Thoracic aorta (tissue), 2 donors: ENCODE measurements at regions not wholly inside any gene's neighbourhood (a gene's known extent, or its start where the extent isn't known, plus 50 kb on each side); places are given as distances from the start of the nearest gene placed in this dataset.

Experiments
- ATAC-seq: fragments of 150-250 bp; one replicate; pipeline ENCODE4 v1.8.0; 2017; ENCODE audit warnings: low read depth; ENCODE audit not compliant: insufficient number of reproducible peaks, low FRiP score
- DNase-seq: peaks from one replicate; pipeline ENCODE4 v3.0.0-alpha.2; 2020; ENCODE audit warnings: low spot score
- H3K27ac ChIP-seq, 2 donors: fragments of 200-600 bp; sonication (generic); 1 replicate in 1 of 2; 2 replicates in 1 of 2; pipeline ENCODE4 v1.5.1; 2016; ENCODE audit warnings: mild to moderate bottlenecking in 2 of 2, moderate library complexity in 2 of 2
- H3K27me3 ChIP-seq: fragments of 200-600 bp; sonication (generic); replicated peaks from 2 replicates; pipeline ENCODE4 v1.6.0; 2016; ENCODE audit warnings: mild to moderate bottlenecking; ENCODE audit not compliant: insufficient read depth
- H3K36me3 ChIP-seq: fragments of 200-600 bp; sonication (generic); one replicate; pipeline ENCODE4 v1.5.1; 2016
- H3K4me1 ChIP-seq, 2 donors: fragments of 200-600 bp; sonication (generic); 1 replicate in 1 of 2; 2 replicates in 1 of 2; pipeline versions ENCODE4 v1.5.1 to v1.6.0; 2016; ENCODE audit warnings: low read depth in 2 of 2, mild to moderate bottlenecking in 1 of 2; ENCODE audit not compliant: control insufficient read depth in 1 of 2
- H3K4me3 ChIP-seq: fragments of 200-600 bp; sonication (generic); 2 replicates; pipeline ENCODE4 v1.5.1; 2016; ENCODE audit warnings: mild to moderate bottlenecking
- H3K9me3 ChIP-seq: fragments of 200-600 bp; sonication (generic); 2 replicates; pipeline ENCODE4 v1.5.1; 2016
- CTCF ChIP-seq: fragments of 200-600 bp; sonication (generic); IDR thresholded peaks from one replicate; pipeline ENCODE4 v1.5.1; 2019; ENCODE audit warnings: antibody characterized with exemption

DNA sequence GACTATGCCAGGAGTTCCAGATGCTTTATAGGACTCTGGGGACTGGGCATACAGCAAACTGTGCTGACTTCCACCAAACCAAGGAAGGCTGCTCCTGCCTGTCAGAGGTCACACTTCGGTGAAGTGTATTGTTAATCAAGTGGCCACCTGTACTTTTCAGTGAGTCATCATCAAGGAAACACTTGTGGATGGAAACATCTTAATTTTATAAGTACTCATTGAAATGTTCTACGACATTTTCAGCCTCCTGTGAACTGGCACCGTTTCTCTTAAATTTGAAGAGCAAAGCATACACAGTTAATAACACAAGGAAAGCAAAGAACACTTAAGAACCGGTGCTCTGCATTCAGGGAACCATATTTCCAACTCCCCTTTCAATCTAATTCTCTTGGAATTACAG, 801.7 kb upstream of the DPPA4 start:
- Histone ChIP-seq H3K4me1 (peaks cover 0 to 21% of the 10 kb centered on the region in 2 donors), H3K4me3 (no peak overlapping the region), H3K36me3 (no peaks in the 10 kb centered on the region), H3K9me3 (no peaks in the 10 kb centered on the region), H3K27me3 (no peaks in the 10 kb centered on the region), H3K27ac (no peak overlapping the region)
- DNase-seq (no peak), ATAC-seq (no peak)
- no peak for TF ChIP-seq CTCF

GRCh38 chr3:110139821-110140220, 802.5 kb upstream of the DPPA4 start:
- Histone ChIP-seq H3K4me3 (no peak overlapping the region), H3K27ac (peak overlapping the region in 1 of 2 donors; percentile 17), H3K36me3 (no peaks in the 10 kb centered on the region), H3K4me1 (peaks cover 0 to 21% of the 10 kb centered on the region in 2 donors), H3K27me3 (no peaks in the 10 kb centered on the region), H3K9me3 (no peaks in the 10 kb centered on the region)
- DNase-seq (no peak), ATAC-seq (no peak)
- TF ChIP-seq CTCF = no peak

GRCh38 chr3:110149763-110150162, 812.4 kb upstream of the DPPA4 start:
- H3K27me3 ChIP-seq = no peaks in the 10 kb centered on the region
- H3K9me3 ChIP-seq = no peaks in the 10 kb centered on the region
- H3K36me3 ChIP-seq = no peaks in the 10 kb centered on the region
- no peak for DNase-seq
- TF ChIP-seq CTCF = no peak
- no peak for ATAC-seq
- peaks cover 5 to 7% of the 10 kb centered on the region in 2 donors for H3K4me1 ChIP-seq
- H3K27ac ChIP-seq = no peak overlapping the region
- H3K4me3 ChIP-seq = no peak overlapping the region

GRCh38 chr3:110157221-110157620, 819.9 kb upstream of the DPPA4 start:
- TF ChIP-seq CTCF = no peak
- peak overlapping the region; percentile 51 for H3K4me3 ChIP-seq
- no peaks in the 10 kb centered on the region for H3K27me3 ChIP-seq
- H3K36me3 ChIP-seq = no peaks in the 10 kb centered on the region
- H3K4me1 ChIP-seq = peaks cover 11 to 20% of the 10 kb centered on the region in 2 donors
- ATAC-seq = no peak
- DNase-seq = no peak
- H3K9me3 ChIP-seq = no peaks in the 10 kb centered on the region
- H3K27ac ChIP-seq = peak overlapping the region; percentile 41 to 60

DNA sequence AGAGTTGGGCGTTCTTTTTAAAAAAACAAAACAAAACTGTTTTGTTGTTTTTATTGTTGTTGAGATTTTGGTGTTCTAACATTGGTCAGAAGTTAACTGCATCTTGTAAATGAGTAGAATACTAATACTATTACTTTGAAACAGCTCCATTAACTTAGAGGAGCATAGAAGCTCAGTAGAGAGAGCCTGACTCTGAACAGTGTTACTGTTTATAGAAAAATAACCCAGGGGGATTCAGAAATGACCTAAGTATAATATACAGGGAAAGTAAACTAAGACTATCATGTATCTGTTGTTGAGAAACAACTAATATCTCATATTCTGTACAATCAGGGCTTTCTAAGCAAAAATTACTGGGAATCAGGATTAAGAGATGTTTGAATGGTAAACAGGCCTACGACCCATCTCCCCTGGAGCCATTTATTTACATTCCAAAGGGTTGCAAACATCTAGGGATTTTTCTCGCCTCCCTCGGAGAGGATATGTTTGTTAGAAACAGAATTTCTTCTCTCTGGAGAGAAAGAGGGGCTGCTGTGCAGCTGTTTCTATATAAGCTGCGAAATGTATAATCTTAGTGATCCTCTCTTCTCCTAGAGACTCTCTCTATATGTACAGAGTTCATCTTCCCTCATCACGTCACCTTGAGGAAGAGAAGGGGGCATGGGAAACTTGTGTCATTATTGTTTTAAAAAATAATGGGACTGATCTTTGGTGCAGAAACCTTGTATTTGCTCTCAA, 827.5 kb upstream of the DPPA4 start:
- Histone ChIP-seq H3K36me3 (no peaks in the 10 kb centered on the region), H3K27me3 (no peaks in the 10 kb centered on the region), H3K4me3 (no peak overlapping the region), H3K9me3 (no peaks in the 10 kb centered on the region), H3K4me1 (no peaks in the 10 kb centered on the region), H3K27ac (no peak overlapping the region)
- DNase-seq (no peak), ATAC-seq (no peak)
- TF ChIP-seq CTCF = no peak
